Effector memory CD8-positive, alpha-beta T cell (primary cell): ENCODE measurements at regions not wholly inside any gene's neighbourhood (a gene's known extent, or its start where the extent isn't known, plus 50 kb on each side); places are given as distances from the start of the nearest gene placed in this dataset.

Source experiments
- ATAC-seq: fragments of 150-1000 bp; cut with Tn5 transposase; replicated peaks from 2 replicates; pipeline ENCODE4 v1.10.0; 2021; ENCODE audit warnings: mild to moderate bottlenecking, moderate library complexity
- DNase-seq, 3 experiments: peaks; one replicate each; pipeline ENCODE4 v3.0.0; 2021
- H3K27ac Mint-ChIP-seq, 2 donors: one replicate each; pipeline ENCODE4 v1.8.0; 2022; ENCODE audit warnings: mild to moderate bottlenecking in 2 of 2, mixed read lengths in 2 of 2, moderate library complexity in 2 of 2
- H3K27me3 Mint-ChIP-seq, 2 donors: one replicate each; pipeline ENCODE4 v1.8.0; 2022; ENCODE audit warnings: mixed read lengths in 2 of 2
- H3K36me3 Mint-ChIP-seq: one replicate; pipeline ENCODE4 v1.8.0; 2022; ENCODE audit warnings: mild to moderate bottlenecking, moderate library complexity, mixed read lengths; ENCODE audit not compliant: insufficient read depth
- H3K4me1 Mint-ChIP-seq, 2 donors: one replicate each; pipeline ENCODE4 v1.8.0; 2022; ENCODE audit warnings: low read depth in 2 of 2, mixed read lengths in 2 of 2
- H3K4me3 Mint-ChIP-seq, 2 donors: one replicate each; pipeline ENCODE4 v1.8.0; 2022; ENCODE audit warnings: mild to moderate bottlenecking in 2 of 2, mixed read lengths in 2 of 2, moderate library complexity in 2 of 2
- H3K9me3 Mint-ChIP-seq, 2 donors: one replicate each; pipeline ENCODE4 v1.8.0; 2022; ENCODE audit warnings: mixed read lengths in 2 of 2

GRCh38 chr11:45470151-45470793 lies 184.1 kb upstream of the SYT13 start:
- peaks cover 0 to 26% of the 10 kb centered on the region in 2 donors for H3K27me3 Mint-ChIP-seq
- no peak for DNase-seq
- no peak for ATAC-seq
- no peaks in the 10 kb centered on the region for H3K36me3 Mint-ChIP-seq
- H3K4me3 Mint-ChIP-seq: no peak overlapping the region
- H3K4me1 Mint-ChIP-seq: no peaks in the 10 kb centered on the region
- H3K27ac Mint-ChIP-seq: no peak overlapping the region
- H3K9me3 Mint-ChIP-seq: no peaks in the 10 kb centered on the region

DNA sequence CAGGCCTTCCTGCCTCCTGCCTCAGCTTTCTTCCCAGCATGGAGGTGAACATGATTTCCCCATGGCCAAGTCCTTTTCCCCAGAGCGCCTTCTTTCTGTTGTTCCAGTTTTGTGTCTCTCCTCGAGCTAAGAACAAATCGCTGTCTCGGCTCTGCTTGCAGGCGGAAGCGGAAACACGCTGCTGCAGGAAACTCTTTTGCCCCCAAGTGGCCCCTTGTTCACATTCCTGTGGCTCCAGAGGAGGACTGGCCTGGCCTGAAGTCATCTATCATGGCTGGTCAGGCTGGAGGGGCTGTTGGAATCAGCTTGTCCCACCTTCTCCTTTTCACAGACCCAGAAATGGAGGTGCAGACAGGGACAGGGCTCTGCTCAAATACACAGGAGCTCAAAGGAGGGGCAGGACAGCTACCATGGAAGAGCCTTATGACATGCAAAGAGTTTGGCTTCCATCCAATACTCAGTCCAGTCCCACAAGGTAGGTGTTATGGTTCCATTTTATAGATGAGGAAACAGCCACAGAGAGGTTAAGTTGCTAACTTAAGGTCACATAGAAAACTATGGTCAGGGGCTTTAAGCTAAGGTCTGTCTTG lies 182.2 kb upstream of the SYT13 start:
- Mint-ChIP-seq H3K4me3 (no peak overlapping the region), H3K27ac (peak overlapping the region in 1 of 2 donors; percentile 33), H3K27me3 (peaks cover 0 to 26% of the 10 kb centered on the region in 2 donors), H3K36me3 (no peaks in the 10 kb centered on the region), H3K9me3 (no peaks in the 10 kb centered on the region), H3K4me1 (no peaks in the 10 kb centered on the region)
- DNase-seq: no peak
- ATAC-seq: no peak

GRCh38 chr11:45463541-45463940 lies 177.4 kb upstream of the SYT13 start:
- Mint-ChIP-seq H3K36me3 (no peaks in the 10 kb centered on the region), H3K9me3 (no peaks in the 10 kb centered on the region), H3K27me3 (peaks cover 0 to 54% of the 10 kb centered on the region in 2 donors), H3K27ac (no peak overlapping the region), H3K4me1 (no peaks in the 10 kb centered on the region), H3K4me3 (no peak overlapping the region)
- no peak for DNase-seq
- ATAC-seq: no peak

GRCh38 chr11:45461514-45461913 lies 175.4 kb upstream of the SYT13 start:
- Mint-ChIP-seq H3K4me3 (no peak overlapping the region), H3K36me3 (no peaks in the 10 kb centered on the region), H3K9me3 (no peaks in the 10 kb centered on the region), H3K27me3 (peaks cover 18 to 66% of the 10 kb centered on the region in 2 donors), H3K27ac (no peak overlapping the region), H3K4me1 (no peaks in the 10 kb centered on the region)
- DNase-seq (no peak), ATAC-seq (no peak)

DNA sequence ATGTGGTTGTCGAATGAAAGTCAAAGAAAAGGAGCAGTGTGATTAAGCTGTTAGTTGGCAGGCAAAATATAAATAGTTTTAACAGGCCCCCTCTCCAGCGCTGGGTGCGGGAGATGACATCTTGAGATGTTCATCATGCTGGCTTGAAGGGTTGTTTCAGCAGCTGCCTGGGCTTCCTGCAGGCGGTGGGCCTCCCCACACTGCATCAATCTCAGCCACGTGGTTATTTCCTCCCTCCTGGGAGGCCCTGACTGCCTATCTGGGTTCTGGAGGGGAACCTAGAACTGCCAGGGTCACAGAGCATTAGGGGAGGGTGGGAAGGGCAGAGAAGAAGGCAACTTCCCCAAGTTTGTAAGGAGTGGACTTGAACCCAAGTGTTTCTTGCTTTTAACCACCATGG lies 173.3 kb upstream of the SYT13 start:
- Mint-ChIP-seq H3K36me3 (no peaks in the 10 kb centered on the region), H3K27me3 (peaks cover 28 to 83% of the 10 kb centered on the region in 2 donors), H3K4me3 (no peak overlapping the region), H3K9me3 (no peaks in the 10 kb centered on the region), H3K4me1 (no peaks in the 10 kb centered on the region), H3K27ac (no peak overlapping the region)
- ATAC-seq: no peak
- no peak for DNase-seq

DNA sequence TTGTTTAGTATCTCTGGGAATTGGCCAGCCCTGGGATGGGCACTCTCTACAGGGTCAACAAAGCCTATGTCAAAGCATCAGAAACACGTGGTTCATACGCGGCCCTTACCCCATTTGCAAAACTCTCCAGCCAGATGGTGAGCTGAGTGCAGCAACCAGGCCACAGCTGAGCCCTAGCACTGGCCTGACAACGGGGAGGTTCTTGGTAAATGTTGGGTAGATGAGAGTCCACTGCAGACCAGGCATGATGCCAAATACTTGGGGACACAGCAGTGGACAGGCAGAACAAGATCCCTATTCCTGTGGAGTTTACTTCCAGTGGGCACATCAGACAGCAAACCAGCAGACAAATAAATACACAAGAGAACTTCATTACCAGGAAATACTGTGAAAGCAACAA lies 172.1 kb upstream of the SYT13 start:
- no peak for DNase-seq
- H3K27me3 Mint-ChIP-seq: peaks cover 28 to 83% of the 10 kb centered on the region in 2 donors
- no peaks in the 10 kb centered on the region for H3K9me3 Mint-ChIP-seq
- no peak for ATAC-seq
- no peak overlapping the region for H3K4me3 Mint-ChIP-seq
- no peaks in the 10 kb centered on the region for H3K36me3 Mint-ChIP-seq
- no peak overlapping the region for H3K27ac Mint-ChIP-seq
- no peaks in the 10 kb centered on the region for H3K4me1 Mint-ChIP-seq

DNA sequence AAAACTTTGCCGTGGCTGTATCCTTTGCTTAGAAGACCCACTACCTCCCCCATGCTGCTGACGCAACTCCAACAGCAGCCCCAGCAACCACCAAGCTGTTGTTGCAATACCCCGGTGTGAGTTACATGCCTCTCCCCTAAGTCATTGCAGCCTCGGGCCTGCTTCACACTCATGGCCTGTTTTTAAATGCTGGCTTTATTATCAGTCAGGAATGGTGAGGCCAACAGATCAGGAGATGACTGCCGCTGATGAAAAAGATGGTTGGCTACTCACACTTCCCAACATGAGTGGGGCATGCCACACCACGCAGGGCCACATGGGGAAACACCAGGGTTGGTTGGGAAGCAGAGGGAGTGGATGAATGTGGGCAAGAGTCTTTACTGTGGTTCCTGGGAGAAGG lies 171.5 kb upstream of the SYT13 start:
- ATAC-seq: no peak
- Mint-ChIP-seq H3K27me3 (peaks cover 28 to 77% of the 10 kb centered on the region in 2 donors), H3K27ac (no peak overlapping the region), H3K4me3 (no peak overlapping the region), H3K9me3 (no peaks in the 10 kb centered on the region), H3K36me3 (no peaks in the 10 kb centered on the region), H3K4me1 (no peaks in the 10 kb centered on the region)
- no peak for DNase-seq

DNA sequence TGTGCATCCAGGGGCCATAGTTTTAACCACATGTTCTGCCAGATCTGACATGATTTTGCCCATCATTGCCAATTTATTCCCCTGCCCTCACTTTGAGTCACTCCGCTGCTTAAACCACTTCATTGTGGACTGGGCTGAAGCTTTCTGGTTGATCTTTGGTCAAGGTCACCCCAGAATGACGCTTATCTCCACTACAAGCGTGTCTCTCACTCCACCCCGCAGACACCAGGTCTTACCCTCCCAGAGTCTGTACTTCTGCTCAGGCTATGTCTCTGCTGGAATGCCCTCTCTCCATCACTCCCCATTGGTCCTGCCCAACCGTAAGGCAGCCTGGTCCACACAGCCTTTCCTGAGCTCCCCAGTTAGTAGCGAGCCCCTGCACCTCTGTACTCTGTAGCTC lies 170.5 kb upstream of the SYT13 start:
- Mint-ChIP-seq H3K36me3 (no peaks in the 10 kb centered on the region), H3K27me3 (peaks cover 28 to 67% of the 10 kb centered on the region in 2 donors), H3K27ac (no peak overlapping the region), H3K4me1 (no peaks in the 10 kb centered on the region), H3K4me3 (no peak overlapping the region), H3K9me3 (no peaks in the 10 kb centered on the region)
- ATAC-seq (no peak), DNase-seq (no peak)

DNA sequence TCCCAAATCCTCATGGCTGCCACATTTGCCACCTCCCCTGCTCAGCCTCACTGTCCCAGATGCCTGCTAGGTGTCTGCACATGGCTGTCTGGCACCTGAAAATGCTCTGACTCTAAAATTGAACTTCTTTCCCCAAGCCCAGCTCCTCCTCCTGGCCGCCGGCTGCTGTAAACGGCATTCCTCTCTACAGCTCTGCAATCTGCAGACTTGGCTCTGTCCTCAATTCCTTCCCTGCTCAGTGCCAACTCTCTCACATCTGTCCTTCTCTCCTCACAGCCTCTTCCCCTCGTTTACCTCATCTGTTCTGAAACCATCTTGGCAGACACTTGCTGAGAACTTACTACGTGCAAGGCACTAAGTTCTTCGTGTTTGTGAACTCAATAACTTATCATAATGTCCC lies 169.4 kb upstream of the SYT13 start:
- no peak overlapping the region for H3K27ac Mint-ChIP-seq
- H3K4me3 Mint-ChIP-seq: no peak overlapping the region
- ATAC-seq (no peak), DNase-seq (no peak)
- peaks cover 28 to 56% of the 10 kb centered on the region in 2 donors for H3K27me3 Mint-ChIP-seq
- no peaks in the 10 kb centered on the region for H3K9me3 Mint-ChIP-seq
- no peaks in the 10 kb centered on the region for H3K4me1 Mint-ChIP-seq
- H3K36me3 Mint-ChIP-seq: no peaks in the 10 kb centered on the region

GRCh38 chr11:45454917-45455401 lies 168.8 kb upstream of the SYT13 start:
- no peaks in the 10 kb centered on the region for H3K36me3 Mint-ChIP-seq
- no peaks in the 10 kb centered on the region for H3K4me1 Mint-ChIP-seq

DNA sequence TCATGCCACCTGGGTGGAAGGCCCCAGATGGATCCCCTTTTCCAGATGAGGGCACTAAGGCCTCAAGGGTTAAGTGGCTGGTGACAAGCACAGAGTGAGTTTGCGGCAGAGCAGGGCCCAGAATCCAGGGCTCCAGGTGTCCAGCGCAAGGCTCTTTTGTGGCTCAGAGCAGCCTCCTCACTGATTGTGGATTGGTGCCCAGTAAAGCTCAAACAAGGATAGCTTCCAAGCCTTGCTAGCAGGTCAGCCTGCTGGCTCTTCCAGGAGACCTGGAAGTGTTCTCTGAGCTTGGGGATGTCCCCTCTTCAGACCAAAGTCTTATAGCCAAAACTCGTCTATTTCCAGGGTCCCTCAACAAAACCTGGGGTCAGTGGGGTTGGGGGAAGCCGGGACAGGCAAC lies 167.6 kb upstream of the SYT13 start:
- no peaks in the 10 kb centered on the region for H3K9me3 Mint-ChIP-seq
- no peak for DNase-seq
- no peak overlapping the region for H3K27ac Mint-ChIP-seq
- no peak for ATAC-seq
- H3K36me3 Mint-ChIP-seq: no peaks in the 10 kb centered on the region
- H3K4me3 Mint-ChIP-seq: no peak overlapping the region
- peaks cover 28 to 52% of the 10 kb centered on the region in 2 donors for H3K27me3 Mint-ChIP-seq
- no peaks in the 10 kb centered on the region for H3K4me1 Mint-ChIP-seq

More at GRCh38 chr11:45454917-45455401, 168.8 kb upstream of the SYT13 start:
- no peak overlapping the region for H3K27ac Mint-ChIP-seq
- H3K9me3 Mint-ChIP-seq: no peaks in the 10 kb centered on the region
- no peak for ATAC-seq
- H3K4me3 Mint-ChIP-seq: no peak overlapping the region
- peaks cover 28 to 52% of the 10 kb centered on the region in 2 donors for H3K27me3 Mint-ChIP-seq
- no peak for DNase-seq

DNA sequence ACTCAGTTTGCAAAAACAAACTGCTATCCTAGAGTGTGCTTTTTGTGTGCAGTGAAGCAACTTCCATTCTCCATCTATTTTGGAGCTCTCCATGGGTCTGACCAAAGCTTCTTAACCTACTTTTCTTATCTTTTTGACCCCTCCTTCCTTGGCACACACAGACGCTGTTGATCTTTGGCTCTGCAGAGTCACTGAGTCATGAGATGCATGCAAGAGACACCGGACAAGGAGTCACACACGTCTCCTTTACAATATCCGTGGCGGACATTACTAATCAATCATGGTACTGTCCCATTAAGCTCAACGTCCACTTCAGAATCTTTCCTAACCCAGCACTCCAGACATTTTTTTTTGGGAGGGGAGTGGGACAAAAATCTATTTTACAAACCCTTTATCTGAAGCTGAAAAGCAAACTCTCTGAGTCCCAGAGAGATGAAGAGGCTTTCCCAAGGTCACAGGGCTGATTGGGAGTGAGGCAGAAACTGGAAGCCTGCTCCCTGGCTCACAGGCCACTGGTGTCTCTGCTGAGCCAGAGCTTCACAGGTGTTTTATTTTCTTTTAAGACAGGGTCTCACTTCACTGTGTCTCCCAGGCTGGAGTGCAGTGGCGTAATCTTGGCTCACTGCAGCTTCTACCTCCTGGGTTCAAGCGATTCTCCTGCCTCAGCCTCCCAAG lies 165.8 kb upstream of the SYT13 start:
- no peaks in the 10 kb centered on the region for H3K4me1 Mint-ChIP-seq
- ATAC-seq (no peak), DNase-seq (no peak)
- H3K9me3 Mint-ChIP-seq: no peaks in the 10 kb centered on the region
- H3K27ac Mint-ChIP-seq: no peak overlapping the region
- peaks cover 14 to 52% of the 10 kb centered on the region in 2 donors for H3K27me3 Mint-ChIP-seq
- H3K36me3 Mint-ChIP-seq: no peaks in the 10 kb centered on the region
- no peak overlapping the region for H3K4me3 Mint-ChIP-seq

GRCh38 chr11:45450189-45450588 lies 164.0 kb upstream of the SYT13 start:
- Mint-ChIP-seq H3K9me3 (no peaks in the 10 kb centered on the region), H3K27ac (no peak overlapping the region), H3K27me3 (peaks cover 13 to 50% of the 10 kb centered on the region in 2 donors), H3K4me1 (no peaks in the 10 kb centered on the region), H3K4me3 (no peak overlapping the region), H3K36me3 (no peaks in the 10 kb centered on the region)
- DNase-seq (no peak), ATAC-seq (no peak)

DNA sequence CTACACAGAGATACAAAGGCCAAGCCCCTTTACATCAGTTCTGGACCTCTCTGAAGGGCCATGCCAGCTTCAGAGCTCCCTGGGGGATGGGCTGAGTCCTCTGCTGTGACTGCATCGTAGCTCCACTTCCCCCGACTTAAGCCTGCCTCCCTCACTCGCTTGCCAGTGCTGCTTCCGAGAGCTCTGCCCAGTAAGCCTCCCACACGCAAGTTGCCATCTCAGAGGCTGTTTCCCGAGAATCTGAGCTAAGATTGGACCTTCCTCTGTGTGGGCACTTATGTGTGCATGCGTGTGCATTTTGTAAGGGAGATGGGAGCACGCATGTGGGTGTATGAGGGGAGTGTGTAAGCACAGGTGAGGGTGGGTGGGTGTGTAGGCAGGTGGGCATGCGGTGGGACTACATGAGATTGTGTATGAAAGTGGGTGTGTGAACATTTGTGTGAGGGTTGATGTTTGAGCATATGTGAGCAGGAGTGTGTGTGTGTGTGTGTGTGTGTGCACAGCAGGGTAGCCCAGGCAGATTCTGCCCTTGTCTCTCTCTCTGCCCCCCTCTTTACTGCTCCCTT lies 163.0 kb upstream of the SYT13 start:
- H3K4me3 Mint-ChIP-seq: no peak overlapping the region
- H3K9me3 Mint-ChIP-seq: no peaks in the 10 kb centered on the region
- no peak overlapping the region for H3K27ac Mint-ChIP-seq
- H3K36me3 Mint-ChIP-seq: no peaks in the 10 kb centered on the region
- no peak for DNase-seq
- peaks cover 10 to 47% of the 10 kb centered on the region in 2 donors for H3K27me3 Mint-ChIP-seq
- no peak for ATAC-seq
- H3K4me1 Mint-ChIP-seq: no peaks in the 10 kb centered on the region
